Suprapubic skin (tissue), 4 donors: ENCODE measurements at regions not wholly inside any gene's neighbourhood (a gene's known extent, or its start where the extent isn't known, plus 50 kb on each side); places are given as distances from the start of the nearest gene placed in this dataset.
"Not testable (repeated sequence)": the region's sequence is repeated elsewhere in the genome, so short reads cannot be mapped to it uniquely, and the experiment has no call there.

ENCODE experiments used
- EP300 ChIP-seq: sonication (generic); formaldehyde crosslinking; IDR thresholded peaks from one replicate; pipeline ENCODE4 v1.6.1; 2017; ENCODE audit warnings: antibody characterized with exemption
- POLR2A ChIP-seq, 2 donors: fragments of 450-650 bp; IDR thresholded peaks; one replicate each; pipeline ENCODE4 v1.6.1; 2017; ENCODE audit warnings: antibody characterized with exemption in 2 of 2, mild to moderate bottlenecking in 2 of 2, moderate library complexity in 2 of 2
- POLR2AphosphoS5 ChIP-seq, 3 donors: sonication (generic); formaldehyde crosslinking; IDR thresholded peaks; one replicate each; pipeline ENCODE4 v1.6.1; 2017; ENCODE audit warnings: antibody characterized with exemption in 3 of 3
- TF ChIP-seq, protein P1 (sequence below), 2 donors: fragments of 200-600 bp in 1 of 2; fragments of 450-650 bp in 1 of 2; sonication (generic) in 1 of 2; IDR thresholded peaks; one replicate each; pipeline ENCODE4 v1.5.1; 2016 to 2019; ENCODE audit warnings: antibody characterized with exemption in 2 of 2, mild to moderate bottlenecking in 1 of 2, moderate library complexity in 1 of 2

DNA sequence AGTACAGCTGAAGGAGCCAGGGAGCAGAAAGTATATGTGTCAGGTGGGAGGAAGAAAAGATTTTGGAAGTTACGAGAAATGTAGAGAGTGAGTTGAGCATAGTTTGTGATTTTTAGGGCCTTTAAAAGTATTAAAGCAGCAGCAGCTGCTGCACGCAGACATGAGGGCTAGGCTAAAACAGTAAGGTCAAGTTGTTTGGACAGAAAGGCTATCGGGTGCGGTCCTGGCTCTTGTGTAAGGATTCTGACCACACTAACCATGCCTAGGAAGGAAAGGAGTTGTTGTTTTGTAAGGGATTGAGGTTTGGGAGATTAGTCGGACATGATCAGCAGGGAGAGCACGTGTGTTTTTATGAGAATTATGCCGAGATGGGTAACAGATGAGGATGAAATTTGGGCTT, 991.6 kb upstream of the WWC1 start:
- TF ChIP-seq, protein P1, sequence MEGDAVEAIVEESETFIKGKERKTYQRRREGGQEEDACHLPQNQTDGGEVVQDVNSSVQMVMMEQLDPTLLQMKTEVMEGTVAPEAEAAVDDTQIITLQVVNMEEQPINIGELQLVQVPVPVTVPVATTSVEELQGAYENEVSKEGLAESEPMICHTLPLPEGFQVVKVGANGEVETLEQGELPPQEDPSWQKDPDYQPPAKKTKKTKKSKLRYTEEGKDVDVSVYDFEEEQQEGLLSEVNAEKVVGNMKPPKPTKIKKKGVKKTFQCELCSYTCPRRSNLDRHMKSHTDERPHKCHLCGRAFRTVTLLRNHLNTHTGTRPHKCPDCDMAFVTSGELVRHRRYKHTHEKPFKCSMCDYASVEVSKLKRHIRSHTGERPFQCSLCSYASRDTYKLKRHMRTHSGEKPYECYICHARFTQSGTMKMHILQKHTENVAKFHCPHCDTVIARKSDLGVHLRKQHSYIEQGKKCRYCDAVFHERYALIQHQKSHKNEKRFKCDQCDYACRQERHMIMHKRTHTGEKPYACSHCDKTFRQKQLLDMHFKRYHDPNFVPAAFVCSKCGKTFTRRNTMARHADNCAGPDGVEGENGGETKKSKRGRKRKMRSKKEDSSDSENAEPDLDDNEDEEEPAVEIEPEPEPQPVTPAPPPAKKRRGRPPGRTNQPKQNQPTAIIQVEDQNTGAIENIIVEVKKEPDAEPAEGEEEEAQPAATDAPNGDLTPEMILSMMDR (IDR thresholded peaks at IDR 0.05): not testable (repeated sequence)
- not testable (repeated sequence) for TF ChIP-seq EP300; POLR2A (IDR thresholded peaks at IDR 0.05); POLR2AphosphoS5 (IDR thresholded peaks at IDR 0.05)
